ENCODE measurements at regions not wholly inside any gene's neighbourhood (a gene's known extent, or its start where the extent isn't known, plus 50 kb on each side); places are given as distances from the start of the nearest gene placed in this dataset.

GRCh38 chr2:134200036-134200618, 53.7 kb upstream of the MGAT5 start:
- no peak for TF ChIP-seq CTCF (conservative IDR thresholded peaks at IDR 0.05; ENCODE audit: low read depth, low read length)
- TF ChIP-seq RFX5 (IDR thresholded peaks at IDR 0.05; ENCODE audit: low read depth, low read length) = no peak
- no peak for TF ChIP-seq CEBPB (IDR thresholded peaks at IDR 0.05; ENCODE audit: low read depth, low read length)
- no peak for TF ChIP-seq POLR2A (IDR thresholded peaks at IDR 0.05; ENCODE audit: low read depth, low read length)
